Transverse colon (tissue), 4 donors: ENCODE measurements at regions not wholly inside any gene's neighbourhood (a gene's known extent, or its start where the extent isn't known, plus 50 kb on each side); places are given as distances from the start of the nearest gene placed in this dataset.
"Not testable (repeated sequence)": the region's sequence is repeated elsewhere in the genome, so short reads cannot be mapped to it uniquely, and the experiment has no call there.

Source experiments
- DNase-seq: peaks from one replicate; pipeline ENCODE4 v3.0.0-alpha.2; 2019
- H3K27ac ChIP-seq, 4 donors: fragments of 200-600 bp; sonication (generic); 2 replicates each; pipeline ENCODE4 v1.5.1; 2016 to 2018; ENCODE audit warnings: inconsistent platforms in 4 of 4
- H3K27me3 ChIP-seq: fragments of 200-600 bp; sonication (generic); 2 replicates; pipeline ENCODE4 v1.5.1; 2017; ENCODE audit warnings: inconsistent platforms
- H3K36me3 ChIP-seq, 4 donors: fragments of 200-600 bp; sonication (generic); 2 replicates each; pipeline ENCODE4 v1.5.1; 2017 to 2019; ENCODE audit warnings: inconsistent platforms in 4 of 4
- H3K4me1 ChIP-seq, 4 donors: fragments of 200-600 bp; sonication (generic); 2 replicates each; pipeline ENCODE4 v1.5.1; 2017 to 2020; ENCODE audit warnings: inconsistent platforms in 4 of 4
- H3K4me3 ChIP-seq, 4 donors: fragments of 200-600 bp; sonication (generic); 1 replicate in 1 of 4; 2 replicates in 3 of 4; pipeline versions ENCODE4 v1.5.1 to v1.6.1; 2017 to 2019; ENCODE audit warnings: inconsistent platforms in 4 of 4
- H3K9me3 ChIP-seq, 2 donors: fragments of 200-600 bp; sonication (generic); 2 replicates each; pipeline ENCODE4 v1.5.1; 2017 to 2019; ENCODE audit warnings: inconsistent platforms in 2 of 2
- CTCF ChIP-seq, 5 experiments: fragments of 200-600 bp in 3 of 5; fragments of 450-650 bp in 2 of 5; sonication (generic) in 3 of 5; IDR thresholded peaks; 1 replicate in 2 of 5; 2 replicates in 3 of 5; pipeline ENCODE4 v1.5.1; 2016 to 2017; ENCODE audit warnings: antibody characterized with exemption in 5 of 5, inconsistent platforms in 3 of 5, mild to moderate bottlenecking in 2 of 5, moderate library complexity in 1 of 5
- EP300 ChIP-seq: sonication (generic); formaldehyde crosslinking; IDR thresholded peaks from one replicate; pipeline ENCODE4 v1.6.1; 2017; ENCODE audit warnings: antibody characterized with exemption, low read depth
- POLR2A ChIP-seq: fragments of 450-650 bp; IDR thresholded peaks from one replicate; pipeline ENCODE4 v1.6.1; 2016; ENCODE audit warnings: antibody characterized with exemption, mild to moderate bottlenecking, moderate library complexity
- POLR2AphosphoS5 ChIP-seq, 3 donors: sonication (generic); formaldehyde crosslinking; IDR thresholded peaks; one replicate each; pipeline ENCODE4 v1.6.1; 2016; ENCODE audit warnings: antibody characterized with exemption in 3 of 3
- WGBS, 2 donors: methylation state at CpG; one replicate each; pipeline ENCODE4 v1.1.5; 2018; ENCODE audit warnings: low coverage in 1 of 2; 5-methylcytosine and 5-hydroxymethylcytosine counted together
- in situ Hi-C, 4 donors: fragments of 200-750 bp; cut with MboI; loops; one replicate each; pipeline versions ENCODE4 v1.15.0 to v1.15.1; 2017; ENCODE audit warnings: low sequenced_read_pairs in 3 of 4, low pct_ligation_motif_present in 1 of 4, low pct_unique_long_range_greater_than_20kb in 1 of 4
- intact Hi-C: fragments of 100-400 bp; cut with DNase I; formaldehyde crosslinking; loops from one replicate; pipeline ENCODE4 v1.15.1; 2023; ENCODE audit warnings: low total_unique reads

- intact Hi-C loops (no loop called here), in situ Hi-C loops (no loop called here)
- H3K27me3 ChIP-seq: no peaks in the 10 kb centered on the region
- no peaks in the 10 kb centered on the region for H3K4me1 ChIP-seq
- H3K4me3 ChIP-seq: no peak overlapping the region
- no peak for TF ChIP-seq POLR2A
- TF ChIP-seq CTCF (IDR thresholded peaks at IDR 0.05): no peak
- no peak for TF ChIP-seq EP300
- no peak for TF ChIP-seq POLR2AphosphoS5 (IDR thresholded peaks at IDR 0.05)
- H3K36me3 ChIP-seq: no peaks in the 10 kb centered on the region
- H3K9me3 ChIP-seq: no peaks in the 10 kb centered on the region
- 27 to 29% methylated on average over 1 of the region's 1 CpG for WGBS, 2 donors
- DNase-seq: no peak
- H3K27ac ChIP-seq: no peak overlapping the region
Observed at GRCh38 chr6:76578746-76579145, 506.3 kb upstream of the IMPG1 start.

GRCh38 chr6:76574746-76575145 is 502.3 kb upstream of the IMPG1 start:
- H3K27me3 ChIP-seq: no peaks in the 10 kb centered on the region
- 38 to 41% methylated on average over 4 of the region's 4 CpGs for WGBS, 2 donors
- no peak overlapping the region for H3K4me3 ChIP-seq
- no peak for DNase-seq
- H3K9me3 ChIP-seq: no peaks in the 10 kb centered on the region
- in situ Hi-C loops: no loop called here
- TF ChIP-seq POLR2A (no peak), POLR2AphosphoS5 (IDR thresholded peaks at IDR 0.05) (no peak), EP300 (no peak), CTCF (IDR thresholded peaks at IDR 0.05) (no peak)
- no peaks in the 10 kb centered on the region for H3K4me1 ChIP-seq
- intact Hi-C loops: no loop called here
- H3K27ac ChIP-seq: no peak overlapping the region
- H3K36me3 ChIP-seq: no peaks in the 10 kb centered on the region

- H3K9me3 ChIP-seq: peaks cover 0 to 3% of the 10 kb centered on the region in 2 donors
- TF ChIP-seq EP300: no peak
- TF ChIP-seq POLR2AphosphoS5 (IDR thresholded peaks at IDR 0.05): no peak
- TF ChIP-seq POLR2A: no peak
- no peak for TF ChIP-seq CTCF (IDR thresholded peaks at IDR 0.05)
- H3K27ac ChIP-seq: no peak overlapping the region
- no peak for DNase-seq
- no peaks in the 10 kb centered on the region for H3K4me1 ChIP-seq
- no peaks in the 10 kb centered on the region for H3K27me3 ChIP-seq
- in situ Hi-C loops: no loop called here
- H3K4me3 ChIP-seq: no peak overlapping the region
- intact Hi-C loops: no loop called here
- no peaks in the 10 kb centered on the region for H3K36me3 ChIP-seq
Observed at GRCh38 chr6:76565932-76566331, 493.5 kb upstream of the IMPG1 start.

GRCh38 chr6:76562371-76562770 is 489.9 kb upstream of the IMPG1 start:
- DNase-seq, H3K4me1 ChIP-seq, H3K4me3 ChIP-seq, H3K27me3 ChIP-seq, H3K9me3 ChIP-seq, in situ Hi-C loops, H3K36me3 ChIP-seq, H3K27ac ChIP-seq, intact Hi-C loops: not testable (repeated sequence)
- 57 to 61% methylated on average over 1 to 4 of the region's 4 CpGs for WGBS, 2 donors

- DNase-seq, H3K4me1 ChIP-seq, H3K4me3 ChIP-seq, H3K27me3 ChIP-seq, intact Hi-C loops, H3K27ac ChIP-seq, in situ Hi-C loops, H3K36me3 ChIP-seq, H3K9me3 ChIP-seq: not testable (repeated sequence)
- WGBS, 2 donors: 50 to 62% methylated on average over 5 to 9 of the region's 9 CpGs
Observed at GRCh38 chr6:76560851-76561755, 488.6 kb upstream of the IMPG1 start.
